Neural progenitor cell (in vitro differentiated cells): ENCODE measurements at regions not wholly inside any gene's neighbourhood (a gene's known extent, or its start where the extent isn't known, plus 50 kb on each side); places are given as distances from the start of the nearest gene placed in this dataset.

Source experiments
- DNase-seq: peaks from one replicate; pipeline ENCODE4 v3.0.0-alpha.2; 2016; ENCODE audit warnings: low spot score
- H2AFZ ChIP-seq: fragments of 200-600 bp; sonication (generic); replicated peaks from 2 replicates; pipeline ENCODE4 v1.6.1; 2016; ENCODE audit warnings: antibody characterized with exemption
- H3F3A ChIP-seq: fragments of 200-600 bp; sonication (generic); 2 replicates; pipeline ENCODE4 v1.6.1; 2016; ENCODE audit warnings: antibody characterized with exemption, low read depth
- H3K27ac ChIP-seq: fragments of 200-600 bp; sonication (generic); 2 replicates; pipeline ENCODE4 v1.5.1; 2016; ENCODE audit warnings: mild to moderate bottlenecking
- H3K27me3 ChIP-seq: fragments of 200-600 bp; sonication (generic); 2 replicates; pipeline ENCODE4 v1.6.1; 2016; ENCODE audit warnings: mild to moderate bottlenecking, moderate library complexity
- H3K36me3 ChIP-seq: fragments of 200-600 bp; sonication (generic); 2 replicates; pipeline ENCODE4 v1.5.1; 2016
- H3K4me1 ChIP-seq: fragments of 200-600 bp; sonication (generic); 2 replicates; pipeline ENCODE4 v1.6.1; 2016; ENCODE audit warnings: mixed run types
- H3K4me2 ChIP-seq: fragments of 200-600 bp; sonication (generic); 2 replicates; pipeline ENCODE4 v1.6.1; 2016
- H3K4me3 ChIP-seq: fragments of 200-600 bp; sonication (generic); 2 replicates; pipeline ENCODE4 v1.5.1; 2016
- H3K79me2 ChIP-seq: fragments of 200-600 bp; sonication (generic); 2 replicates; pipeline ENCODE4 v1.6.1; 2016; ENCODE audit warnings: low read depth
- H3K9ac ChIP-seq: fragments of 200-600 bp; sonication (generic); 2 replicates; pipeline ENCODE4 v1.6.1; 2016
- H3K9me3 ChIP-seq: fragments of 200-600 bp; sonication (generic); 2 replicates; pipeline ENCODE4 v1.5.1; 2016; ENCODE audit warnings: low read depth
- H4K20me1 ChIP-seq: fragments of 200-600 bp; sonication (generic); 2 replicates; pipeline ENCODE4 v1.6.1; 2016; ENCODE audit warnings: low read depth
- H3K27ac Mint-ChIP-seq: 3 replicates; pipeline ENCODE4 v1.8.0; 2021; ENCODE audit warnings: mixed read lengths
- H3K27me3 Mint-ChIP-seq: 2 replicates; pipeline ENCODE4 v1.8.0; 2022; ENCODE audit warnings: low read depth, mild to moderate bottlenecking, inconsistent platforms, moderate library complexity, mixed read lengths; ENCODE audit not compliant: insufficient read depth
- H3K36me3 Mint-ChIP-seq: 3 replicates; pipeline ENCODE4 v1.8.0; 2021; ENCODE audit warnings: mixed read lengths
- H3K4me1 Mint-ChIP-seq: 3 replicates; pipeline ENCODE4 v1.8.0; 2021; ENCODE audit warnings: mixed read lengths
- H3K4me3 Mint-ChIP-seq: 3 replicates; pipeline ENCODE4 v1.8.0; 2021; ENCODE audit warnings: mild to moderate bottlenecking, moderate library complexity, mixed read lengths
- H3K9me3 Mint-ChIP-seq: 3 replicates; pipeline ENCODE4 v1.8.0; 2020; ENCODE audit warnings: mixed read lengths
- EZH2 ChIP-seq: fragments of 200-600 bp; sonication (generic); IDR thresholded peaks from 2 replicates; pipeline ENCODE4 v1.6.1; 2017; ENCODE audit warnings: antibody characterized with exemption, mild to moderate bottlenecking, moderate library complexity
- EZH2phosphoT487 ChIP-seq: fragments of 200-600 bp; sonication (generic); IDR thresholded peaks from 2 replicates; pipeline ENCODE4 v1.6.1; 2017; ENCODE audit warnings: antibody characterized with exemption
- TF ChIP-seq, protein P1 (sequence below): fragments of 200-600 bp; sonication (generic); IDR thresholded peaks from 2 replicates; pipeline ENCODE4 v1.5.1; 2017; ENCODE audit warnings: antibody characterized with exemption, mild to moderate bottlenecking

DNA sequence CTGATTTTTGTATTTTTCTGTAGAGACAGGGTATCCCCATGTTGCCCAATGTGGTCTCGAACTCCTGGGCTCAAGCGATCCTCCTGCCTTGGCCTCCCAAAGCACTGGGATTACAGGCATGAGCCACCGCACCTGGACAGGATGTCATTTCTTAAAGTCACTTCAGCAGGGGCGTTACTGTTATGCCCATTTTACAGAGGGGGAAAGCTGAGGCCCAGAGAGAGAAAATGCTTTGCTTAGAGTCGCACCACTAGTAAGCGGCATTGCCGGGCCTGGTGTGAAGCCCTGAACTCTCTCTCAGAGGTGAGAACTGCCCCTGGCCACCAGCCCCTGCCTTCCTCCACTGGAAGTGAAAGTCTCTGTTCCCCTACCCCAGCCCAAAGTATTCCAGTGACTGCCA lies 207.0 kb downstream of the PHETA1 start:
- no peak for TF ChIP-seq EZH2phosphoT487
- no peak for TF ChIP-seq EZH2
- TF ChIP-seq, protein P1, sequence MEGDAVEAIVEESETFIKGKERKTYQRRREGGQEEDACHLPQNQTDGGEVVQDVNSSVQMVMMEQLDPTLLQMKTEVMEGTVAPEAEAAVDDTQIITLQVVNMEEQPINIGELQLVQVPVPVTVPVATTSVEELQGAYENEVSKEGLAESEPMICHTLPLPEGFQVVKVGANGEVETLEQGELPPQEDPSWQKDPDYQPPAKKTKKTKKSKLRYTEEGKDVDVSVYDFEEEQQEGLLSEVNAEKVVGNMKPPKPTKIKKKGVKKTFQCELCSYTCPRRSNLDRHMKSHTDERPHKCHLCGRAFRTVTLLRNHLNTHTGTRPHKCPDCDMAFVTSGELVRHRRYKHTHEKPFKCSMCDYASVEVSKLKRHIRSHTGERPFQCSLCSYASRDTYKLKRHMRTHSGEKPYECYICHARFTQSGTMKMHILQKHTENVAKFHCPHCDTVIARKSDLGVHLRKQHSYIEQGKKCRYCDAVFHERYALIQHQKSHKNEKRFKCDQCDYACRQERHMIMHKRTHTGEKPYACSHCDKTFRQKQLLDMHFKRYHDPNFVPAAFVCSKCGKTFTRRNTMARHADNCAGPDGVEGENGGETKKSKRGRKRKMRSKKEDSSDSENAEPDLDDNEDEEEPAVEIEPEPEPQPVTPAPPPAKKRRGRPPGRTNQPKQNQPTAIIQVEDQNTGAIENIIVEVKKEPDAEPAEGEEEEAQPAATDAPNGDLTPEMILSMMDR: no peak
- H3K4me1 Mint-ChIP-seq: peaks cover 19% of the 10 kb centered on the region
- peaks cover 4% of the 10 kb centered on the region for H3K27me3 Mint-ChIP-seq
- no peak overlapping the region for H3K4me2 ChIP-seq
- no peaks in the 10 kb centered on the region for H3K36me3 ChIP-seq
- no peaks in the 10 kb centered on the region for H3K9me3 ChIP-seq
- H3F3A ChIP-seq: no peaks in the 10 kb centered on the region
- H3K27ac ChIP-seq: no peak overlapping the region
- no peaks in the 10 kb centered on the region for H3K36me3 Mint-ChIP-seq
- no peak for DNase-seq
- peaks cover 7% of the 10 kb centered on the region for H4K20me1 ChIP-seq
- H3K4me3 ChIP-seq: no peak overlapping the region
- no peak overlapping the region for H3K4me3 Mint-ChIP-seq
- no peaks in the 10 kb centered on the region for H3K9me3 Mint-ChIP-seq
- H3K79me2 ChIP-seq: no peaks in the 10 kb centered on the region
- no peak overlapping the region for H2AFZ ChIP-seq
- H3K9ac ChIP-seq: no peak overlapping the region
- no peaks in the 10 kb centered on the region for H3K4me1 ChIP-seq
- no peak overlapping the region for H3K27ac Mint-ChIP-seq
- H3K27me3 ChIP-seq: no peaks in the 10 kb centered on the region

DNA sequence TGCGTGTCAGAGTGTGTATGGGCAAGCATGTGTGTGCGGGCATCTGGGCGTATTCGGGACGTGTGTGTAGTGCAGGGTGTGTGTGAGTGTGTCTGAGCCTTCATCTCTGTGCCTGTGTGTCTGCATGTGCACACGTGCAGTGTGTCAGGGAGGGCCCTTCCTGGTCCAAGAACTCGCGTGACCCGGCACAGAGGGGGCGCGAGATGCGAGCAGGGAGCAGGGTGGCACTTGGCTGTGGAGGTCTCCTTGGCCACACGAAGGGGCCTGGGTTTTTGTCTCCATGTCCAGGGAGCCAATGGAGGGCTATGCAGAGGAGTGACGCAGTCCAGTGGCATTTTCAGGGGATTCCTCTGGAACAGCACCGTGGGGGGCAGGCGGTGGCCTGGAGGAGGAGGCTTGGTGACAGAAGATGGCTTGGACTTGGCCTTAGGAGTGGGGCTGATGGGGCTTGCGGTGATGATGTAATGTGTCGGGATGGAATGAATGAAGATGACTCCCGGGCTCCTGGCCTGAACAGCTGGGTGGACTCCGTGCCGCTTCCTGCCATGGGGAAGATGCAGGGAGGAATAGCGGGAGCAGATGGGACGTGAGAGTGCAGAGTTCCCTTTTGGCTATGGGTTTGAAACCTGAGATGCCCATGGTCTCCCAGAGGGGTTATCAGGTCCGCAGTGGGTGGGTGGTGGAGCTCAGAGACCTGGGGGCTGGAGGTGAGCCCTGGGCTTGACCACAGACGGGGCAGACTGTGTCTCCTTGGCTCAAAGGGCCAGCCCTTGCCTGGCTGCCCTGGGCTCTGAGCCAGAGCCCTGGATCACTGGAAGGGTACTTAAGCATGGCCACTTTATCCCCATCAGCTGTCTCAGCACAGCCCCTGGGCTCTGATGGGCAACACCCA lies 208.3 kb downstream of the PHETA1 start:
- no peak overlapping the region for H2AFZ ChIP-seq
- no peaks in the 10 kb centered on the region for H3F3A ChIP-seq
- no peak overlapping the region for H3K27ac ChIP-seq
- H3K27ac Mint-ChIP-seq: peak overlapping the region; percentile 16
- H3K79me2 ChIP-seq: no peaks in the 10 kb centered on the region
- H3K9me3 ChIP-seq: no peaks in the 10 kb centered on the region
- H3K4me1 ChIP-seq: no peaks in the 10 kb centered on the region
- H3K36me3 ChIP-seq: no peaks in the 10 kb centered on the region
- peaks cover 7% of the 10 kb centered on the region for H4K20me1 ChIP-seq
- peak overlapping the region; percentile 13 for H3K4me3 Mint-ChIP-seq
- DNase-seq: no peak
- no peak overlapping the region for H3K4me2 ChIP-seq
- no peaks in the 10 kb centered on the region for H3K27me3 ChIP-seq
- no peaks in the 10 kb centered on the region for H3K9me3 Mint-ChIP-seq
- H3K4me3 ChIP-seq: no peak overlapping the region
- H3K36me3 Mint-ChIP-seq: no peaks in the 10 kb centered on the region
- H3K9ac ChIP-seq: no peak overlapping the region
- TF ChIP-seq EZH2phosphoT487: no peak
- TF ChIP-seq, protein P1: no peak
- TF ChIP-seq EZH2: no peak
- peaks cover 4% of the 10 kb centered on the region for H3K27me3 Mint-ChIP-seq
- H3K4me1 Mint-ChIP-seq: peaks cover 22% of the 10 kb centered on the region

GRCh38 chr12:111158992-111159391 lies 209.9 kb downstream of the PHETA1 start:
- H3K27me3 ChIP-seq: no peaks in the 10 kb centered on the region
- H3K36me3 Mint-ChIP-seq: no peaks in the 10 kb centered on the region
- H3K36me3 ChIP-seq: no peaks in the 10 kb centered on the region
- no peak overlapping the region for H2AFZ ChIP-seq
- H3K4me3 ChIP-seq: no peak overlapping the region
- H3K4me2 ChIP-seq: no peak overlapping the region
- H3K9me3 ChIP-seq: no peaks in the 10 kb centered on the region
- H3K4me1 Mint-ChIP-seq: peaks cover 34% of the 10 kb centered on the region
- H3K9me3 Mint-ChIP-seq: no peaks in the 10 kb centered on the region
- H3K9ac ChIP-seq: no peak overlapping the region
- peaks cover 14% of the 10 kb centered on the region for H4K20me1 ChIP-seq
- peaks cover 6% of the 10 kb centered on the region for H3K4me1 ChIP-seq
- peak overlapping the region; percentile 74 for H3K27ac Mint-ChIP-seq
- no peaks in the 10 kb centered on the region for H3K79me2 ChIP-seq
- no peak for DNase-seq
- H3K27me3 Mint-ChIP-seq: peaks cover 4% of the 10 kb centered on the region
- H3F3A ChIP-seq: no peaks in the 10 kb centered on the region
- TF ChIP-seq, protein P1: no peak
- TF ChIP-seq EZH2: no peak
- TF ChIP-seq EZH2phosphoT487: no peak
- H3K27ac ChIP-seq: no peak overlapping the region
- no peak overlapping the region for H3K4me3 Mint-ChIP-seq
